Mesendoderm (in vitro differentiated cells): ENCODE measurements at regions not wholly inside any gene's neighbourhood (a gene's known extent, or its start where the extent isn't known, plus 50 kb on each side); places are given as distances from the start of the nearest gene placed in this dataset.

ENCODE experiments used
- DNase-seq: peaks from one replicate; pipeline ENCODE4 v3.0.0; 2013
- H2AK5ac ChIP-seq: 2 replicates; pipeline ENCODE4 v1.6.1; 2013; ENCODE audit warnings: low read length, inconsistent platforms
- H2BK120ac ChIP-seq: 2 replicates; pipeline ENCODE4 v1.6.1; 2013; ENCODE audit warnings: low read depth, mild to moderate bottlenecking, low read length, moderate library complexity, mixed read lengths
- H2BK15ac ChIP-seq: replicated peaks from 2 replicates; pipeline ENCODE4 v1.6.1; 2013; ENCODE audit warnings: low read depth, mild to moderate bottlenecking, moderate library complexity
- H2BK5ac ChIP-seq: 2 replicates; pipeline ENCODE4 v1.6.1; 2013; ENCODE audit warnings: low read length, inconsistent platforms
- H3K18ac ChIP-seq: 2 replicates; pipeline ENCODE4 v1.6.1; 2013; ENCODE audit warnings: mild to moderate bottlenecking, low read length, mixed read lengths
- H3K23ac ChIP-seq: one replicate; pipeline ENCODE4 v1.6.1; 2013; ENCODE audit warnings: low read length
- H3K27ac ChIP-seq: 2 replicates; pipeline ENCODE4 v1.5.1; 2013; ENCODE audit warnings: low read depth, mild to moderate bottlenecking, inconsistent platforms, low read length, moderate library complexity
- H3K27me3 ChIP-seq: 2 replicates; pipeline ENCODE4 v1.6.1; 2013; ENCODE audit warnings: low read length, control low read depth, mild to moderate bottlenecking, inconsistent platforms; ENCODE audit not compliant: insufficient read depth, poor library complexity
- H3K36me3 ChIP-seq: 2 replicates; pipeline ENCODE4 v1.6.1; 2013; ENCODE audit warnings: low read length, inconsistent platforms; ENCODE audit not compliant: control insufficient read depth, insufficient read depth
- H3K4ac ChIP-seq: one replicate; pipeline ENCODE4 v1.6.1; 2013; ENCODE audit warnings: low read depth, mild to moderate bottlenecking, low read length, moderate library complexity
- H3K4me1 ChIP-seq: 2 replicates; pipeline ENCODE4 v1.6.1; 2013; ENCODE audit warnings: low read depth, low read length, inconsistent platforms; ENCODE audit not compliant: control insufficient read depth
- H3K4me2 ChIP-seq: 2 replicates; pipeline ENCODE4 v1.6.1; 2013; ENCODE audit warnings: low read length
- H3K4me3 ChIP-seq: 2 replicates; pipeline ENCODE4 v1.5.1; 2013; ENCODE audit warnings: mild to moderate bottlenecking, low read length
- H3K56ac ChIP-seq: one replicate; pipeline ENCODE4 v1.6.1; 2013; ENCODE audit warnings: low read length
- H3K79me1 ChIP-seq: 2 replicates; pipeline ENCODE4 v1.6.1; 2013; ENCODE audit warnings: low read length, inconsistent platforms
- H3K79me2 ChIP-seq: 2 replicates; pipeline ENCODE4 v1.6.1; 2013; ENCODE audit warnings: mild to moderate bottlenecking, low read length; ENCODE audit not compliant: control insufficient read depth, insufficient read depth
- H3K9ac ChIP-seq: 2 replicates; pipeline ENCODE4 v1.6.1; 2013; ENCODE audit warnings: low read length, inconsistent platforms
- H4K5ac ChIP-seq: one replicate; pipeline ENCODE4 v1.6.1; 2013; ENCODE audit warnings: low read length
- H4K8ac ChIP-seq: one replicate; pipeline ENCODE4 v1.6.1; 2013; ENCODE audit warnings: low read depth, mild to moderate bottlenecking, control low read depth, low read length, moderate library complexity
- WGBS: extraction: QIAGEN DNeasy Blood & Tissue Kit; methylation state at CpG from one replicate; pipeline ENCODE4 v1.1.7; 2013; ENCODE audit warnings: low lambda C conversion rate, missing lambda C conversion rate; ENCODE audit not compliant: insufficient coverage; ENCODE audit errors: extremely low coverage; 5-methylcytosine and 5-hydroxymethylcytosine counted together

DNA sequence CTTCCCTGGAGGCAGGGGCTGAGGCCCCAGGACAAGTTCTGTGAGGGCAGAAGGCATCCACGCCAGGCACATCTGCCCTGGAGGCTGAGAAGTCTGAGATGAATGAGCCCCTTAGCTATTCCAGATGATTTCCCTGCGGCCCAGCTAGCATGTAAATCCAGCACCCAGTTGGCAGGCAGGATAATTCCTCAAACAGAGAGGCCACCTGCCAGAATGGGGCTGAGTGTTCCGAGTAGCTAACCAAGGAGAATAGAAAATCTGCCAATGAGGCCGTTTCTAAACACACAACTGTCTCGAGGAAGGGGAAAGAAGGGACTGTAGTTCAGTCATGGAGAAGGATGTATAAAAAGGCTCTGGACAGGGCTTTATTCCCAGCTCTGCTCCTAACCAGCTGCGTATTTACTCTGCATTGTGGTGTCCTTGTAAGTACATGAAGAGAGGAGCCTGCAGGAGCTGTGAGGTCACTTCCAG, 211.4 kb upstream of the CDYL start:
- H3K4me2 ChIP-seq, result no peak overlapping the region
- H2BK5ac ChIP-seq, result no peak overlapping the region
- WGBS, result no CpG with 5 or more reads among the region's 6 CpGs
- H3K4me1 ChIP-seq, result no peaks in the 10 kb centered on the region
- DNase-seq, result no peak
- no peaks in the 10 kb centered on the region for H3K36me3 ChIP-seq
- H3K56ac ChIP-seq, result no peak overlapping the region
- H3K79me2 ChIP-seq, result no peaks in the 10 kb centered on the region
- no peak overlapping the region for H3K4ac ChIP-seq
- no peak overlapping the region for H2BK15ac ChIP-seq
- no peak overlapping the region for H2BK120ac ChIP-seq
- no peak overlapping the region for H3K23ac ChIP-seq
- H2AK5ac ChIP-seq, result no peak overlapping the region
- H3K79me1 ChIP-seq, result no peaks in the 10 kb centered on the region
- no peak overlapping the region for H3K27ac ChIP-seq
- no peak overlapping the region for H3K9ac ChIP-seq
- no peaks in the 10 kb centered on the region for H3K27me3 ChIP-seq
- H3K18ac ChIP-seq, result no peak overlapping the region
- H4K5ac ChIP-seq, result no peak overlapping the region
- H4K8ac ChIP-seq, result no peak overlapping the region
- H3K4me3 ChIP-seq, result no peak overlapping the region

DNA sequence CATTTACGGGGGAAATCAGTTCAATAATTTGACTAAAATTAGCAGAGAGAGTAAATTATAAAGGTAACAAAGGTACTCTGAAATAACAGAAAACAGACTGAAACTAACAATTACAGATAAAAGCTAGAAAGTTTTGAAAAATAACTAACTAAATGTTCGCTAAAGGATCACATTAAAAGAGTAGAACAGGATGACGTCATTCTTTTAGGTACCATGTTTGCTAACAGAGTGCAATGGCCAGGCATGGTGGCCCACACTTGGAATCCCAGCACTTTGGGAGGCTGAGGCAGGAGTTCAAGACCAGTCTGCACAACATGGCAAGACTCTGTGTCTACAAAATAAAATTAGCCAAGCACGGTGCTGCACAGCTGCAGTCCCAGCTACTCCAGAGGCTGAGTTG, 212.3 kb upstream of the CDYL start:
- Histone ChIP-seq H3K4me2 (no peak overlapping the region), H3K4ac (no peak overlapping the region), H2BK5ac (no peak overlapping the region), H4K5ac (no peak overlapping the region), H3K79me1 (no peaks in the 10 kb centered on the region), H4K8ac (no peak overlapping the region), H3K23ac (no peak overlapping the region), H3K27ac (no peak overlapping the region), H3K18ac (no peak overlapping the region), H2AK5ac (no peak overlapping the region), H3K56ac (no peak overlapping the region), H2BK15ac (no peak overlapping the region), H3K27me3 (no peaks in the 10 kb centered on the region), H2BK120ac (no peak overlapping the region), H3K9ac (no peak overlapping the region), H3K4me1 (no peaks in the 10 kb centered on the region), H3K79me2 (no peaks in the 10 kb centered on the region), H3K36me3 (no peaks in the 10 kb centered on the region), H3K4me3 (no peak overlapping the region)
- WGBS, result no CpG with 5 or more reads among the region's 4 CpGs
- no peak for DNase-seq

DNA sequence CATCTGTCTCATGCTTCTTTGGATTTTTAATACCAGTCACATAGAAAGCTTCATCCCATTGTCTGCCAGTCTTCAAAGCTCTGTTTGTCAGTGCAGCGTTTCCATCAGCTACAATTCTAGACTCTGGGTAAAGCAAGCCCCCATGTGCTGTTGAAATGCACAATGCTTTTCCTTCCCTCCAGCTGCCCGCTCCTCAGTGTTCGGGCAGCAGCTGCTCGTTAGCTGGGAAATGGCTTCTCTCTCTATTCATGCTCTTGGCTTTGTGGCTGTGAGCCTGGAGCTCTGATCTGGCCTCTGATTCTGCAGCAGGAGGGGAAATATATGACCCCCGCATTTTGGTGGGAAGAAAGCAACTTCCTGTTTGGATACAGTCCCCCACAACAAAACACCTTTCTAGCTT, 213.0 kb upstream of the CDYL start:
- Histone ChIP-seq H3K27ac (no peak overlapping the region), H3K79me1 (no peaks in the 10 kb centered on the region), H3K56ac (no peak overlapping the region), H2BK120ac (no peak overlapping the region), H2BK5ac (no peak overlapping the region), H3K36me3 (no peaks in the 10 kb centered on the region), H3K23ac (no peak overlapping the region), H3K4me2 (no peak overlapping the region), H2AK5ac (no peak overlapping the region), H3K9ac (no peak overlapping the region), H3K4ac (no peak overlapping the region), H4K5ac (no peak overlapping the region), H3K79me2 (no peaks in the 10 kb centered on the region), H3K27me3 (no peaks in the 10 kb centered on the region), H3K4me1 (no peaks in the 10 kb centered on the region), H2BK15ac (no peak overlapping the region), H3K18ac (no peak overlapping the region), H3K4me3 (no peak overlapping the region), H4K8ac (no peak overlapping the region)
- no CpG with 5 or more reads among the region's 5 CpGs for WGBS
- DNase-seq, result no peak

DNA sequence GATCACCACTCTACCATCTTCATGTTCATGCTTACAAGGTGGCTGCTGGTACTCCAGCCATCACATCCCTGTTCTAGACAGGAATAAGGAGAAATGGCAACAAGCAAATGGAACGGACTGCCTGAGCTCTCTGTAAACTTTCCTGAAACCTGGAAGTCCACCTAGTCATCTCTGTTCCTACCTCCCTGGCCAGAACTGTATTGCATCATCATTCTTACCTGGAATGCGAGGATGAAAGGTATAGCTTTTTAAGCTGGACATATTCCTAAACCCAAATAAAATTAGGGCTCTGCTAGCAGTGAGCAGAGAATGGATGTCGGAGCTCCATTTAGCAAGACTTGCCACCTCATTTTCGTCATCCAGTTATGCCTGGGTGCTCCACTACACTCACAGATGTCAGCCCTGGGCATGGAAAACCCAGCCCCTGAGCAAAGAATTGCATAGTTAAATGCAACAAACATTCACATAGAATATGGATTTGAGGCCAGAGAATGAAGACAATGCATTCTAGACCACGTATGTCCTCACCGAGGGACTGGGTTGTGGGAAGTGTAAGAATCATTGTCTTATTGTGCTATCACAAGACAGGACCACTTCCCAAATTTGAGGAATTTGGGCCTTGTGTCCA, 214.3 kb upstream of the CDYL start:
- no peaks in the 10 kb centered on the region for H3K79me2 ChIP-seq
- H3K56ac ChIP-seq, result no peak overlapping the region
- no peak overlapping the region for H3K4me3 ChIP-seq
- no peaks in the 10 kb centered on the region for H3K4me1 ChIP-seq
- no peak overlapping the region for H2BK15ac ChIP-seq
- no peak overlapping the region for H3K4ac ChIP-seq
- no peak overlapping the region for H3K23ac ChIP-seq
- no peak overlapping the region for H3K4me2 ChIP-seq
- H3K79me1 ChIP-seq, result no peaks in the 10 kb centered on the region
- no peak overlapping the region for H3K18ac ChIP-seq
- no peak overlapping the region for H3K9ac ChIP-seq
- H3K27me3 ChIP-seq, result no peaks in the 10 kb centered on the region
- H3K27ac ChIP-seq, result no peak overlapping the region
- H2BK5ac ChIP-seq, result no peak overlapping the region
- no peak for DNase-seq
- H2BK120ac ChIP-seq, result no peak overlapping the region
- no CpG with 5 or more reads among the region's 6 CpGs for WGBS
- no peaks in the 10 kb centered on the region for H3K36me3 ChIP-seq
- H4K8ac ChIP-seq, result no peak overlapping the region
- H2AK5ac ChIP-seq, result no peak overlapping the region
- no peak overlapping the region for H4K5ac ChIP-seq

DNA sequence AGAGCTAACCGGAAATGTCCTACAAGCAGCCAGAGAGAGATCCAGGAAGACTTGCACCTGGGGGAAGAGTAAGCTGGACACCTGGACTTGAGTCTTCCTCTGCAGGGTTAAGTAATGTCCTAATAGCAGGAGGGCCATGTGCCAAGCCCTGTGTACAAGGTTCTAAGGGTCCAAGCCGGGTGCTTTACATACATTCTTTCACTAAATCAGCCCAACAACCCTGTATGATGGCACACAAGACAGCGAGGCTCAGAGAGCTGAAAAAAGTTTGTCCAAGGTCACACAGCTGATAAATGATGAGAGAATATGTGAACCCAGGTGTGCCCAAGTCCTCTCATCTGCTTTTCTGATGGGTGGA, 215.1 kb upstream of the CDYL start:
- H3K79me2 ChIP-seq, result no peaks in the 10 kb centered on the region
- H2BK120ac ChIP-seq, result no peak overlapping the region
- no peak overlapping the region for H3K9ac ChIP-seq
- no peak overlapping the region for H3K56ac ChIP-seq
- H2BK5ac ChIP-seq, result no peak overlapping the region
- no peak overlapping the region for H3K27ac ChIP-seq
- no peaks in the 10 kb centered on the region for H3K79me1 ChIP-seq
- no peak overlapping the region for H3K18ac ChIP-seq
- H4K8ac ChIP-seq, result no peak overlapping the region
- no CpG with 5 or more reads among the region's 3 CpGs for WGBS
- H3K4me1 ChIP-seq, result no peaks in the 10 kb centered on the region
- H2AK5ac ChIP-seq, result no peak overlapping the region
- H3K36me3 ChIP-seq, result no peaks in the 10 kb centered on the region
- H3K4ac ChIP-seq, result no peak overlapping the region
- H2BK15ac ChIP-seq, result no peak overlapping the region
- no peak overlapping the region for H3K23ac ChIP-seq
- H3K4me2 ChIP-seq, result no peak overlapping the region
- H3K27me3 ChIP-seq, result no peaks in the 10 kb centered on the region
- DNase-seq, result no peak
- H4K5ac ChIP-seq, result no peak overlapping the region
- no peak overlapping the region for H3K4me3 ChIP-seq
